Lower lobe of right lung (tissue), 2 donors: ENCODE measurements at regions not wholly inside any gene's neighbourhood (a gene's known extent, or its start where the extent isn't known, plus 50 kb on each side); places are given as distances from the start of the nearest gene placed in this dataset.

Experiments used
- ATAC-seq, 2 donors: fragments of 200-7000 bp; cut with Tn5 transposase; one replicate each; pipeline ENCODE4 v1.9.1; 2020 to 2022; ENCODE audit warnings: mild to moderate bottlenecking in 2 of 2, moderate library complexity in 2 of 2
- DNase-seq: peaks from one replicate; pipeline ENCODE4 v3.0.0-alpha.2; 2020
- H3K27ac ChIP-seq: fragments of 200-600 bp; one replicate; pipeline ENCODE4 v1.8.0; 2022
- H3K27me3 ChIP-seq: fragments of 200-600 bp; one replicate; pipeline ENCODE4 v1.8.0; 2022; ENCODE audit warnings: low read depth
- H3K36me3 ChIP-seq: fragments of 200-600 bp; one replicate; pipeline ENCODE4 v1.8.0; 2022; ENCODE audit warnings: mild to moderate bottlenecking
- H3K4me1 ChIP-seq: fragments of 200-600 bp; one replicate; pipeline ENCODE4 v1.8.0; 2022
- H3K4me3 ChIP-seq: fragments of 200-600 bp; one replicate; pipeline ENCODE4 v1.8.0; 2022; ENCODE audit warnings: mild to moderate bottlenecking
- H3K9me3 ChIP-seq: fragments of 200-600 bp; one replicate; pipeline ENCODE4 v1.8.0; 2022
- CTCF ChIP-seq: fragments of 200-600 bp; IDR thresholded peaks from one replicate; pipeline ENCODE4 v1.8.0; 2022; ENCODE audit warnings: antibody characterized with exemption, mild to moderate bottlenecking
- intact Hi-C: fragments of 100-400 bp; cut with DNase I; formaldehyde crosslinking; loops from one replicate; pipeline ENCODE4 v1.11.0; 2022
- donor health status: DM: no; HTN: yes; CAD: no; lungs with severe emphysema.

- intact Hi-C loops, result no loop called here
- TF ChIP-seq CTCF, result no peak
- Histone ChIP-seq H3K9me3 (no peaks in the 10 kb centered on the region), H3K27me3 (peaks cover 5% of the 10 kb centered on the region), H3K36me3 (no peaks in the 10 kb centered on the region), H3K27ac (no peak overlapping the region), H3K4me1 (no peaks in the 10 kb centered on the region), H3K4me3 (no peak overlapping the region)
- DNase-seq, result no peak
- no peak for ATAC-seq
Observed at GRCh38 chr17:5661491-5662125, 77.3 kb upstream of the NLRP1 start.

- Histone ChIP-seq H3K27ac (no peak overlapping the region), H3K4me3 (no peak overlapping the region), H3K9me3 (no peaks in the 10 kb centered on the region), H3K27me3 (peaks cover 5% of the 10 kb centered on the region), H3K4me1 (no peaks in the 10 kb centered on the region), H3K36me3 (no peaks in the 10 kb centered on the region)
- no peak for TF ChIP-seq CTCF
- intact Hi-C loops, result no loop called here
- DNase-seq (no peak), ATAC-seq (no peak)
Observed at GRCh38 chr17:5662409-5663085, 78.2 kb upstream of the NLRP1 start.

GRCh38 chr17:5665164-5665563 is 80.9 kb upstream of the NLRP1 start:
- DNase-seq (no peak), ATAC-seq (no peak)
- intact Hi-C loops, result no loop called here
- no peak overlapping the region for H3K4me3 ChIP-seq
- no peak for TF ChIP-seq CTCF
- no peaks in the 10 kb centered on the region for H3K4me1 ChIP-seq
- peaks cover 20% of the 10 kb centered on the region for H3K27me3 ChIP-seq
- no peak overlapping the region for H3K27ac ChIP-seq
- no peaks in the 10 kb centered on the region for H3K36me3 ChIP-seq
- no peaks in the 10 kb centered on the region for H3K9me3 ChIP-seq

GRCh38 chr17:5667871-5668270 is 83.6 kb upstream of the NLRP1 start:
- intact Hi-C loops, result no loop called here
- DNase-seq, result no peak
- no peak overlapping the region for H3K27ac ChIP-seq
- H3K4me1 ChIP-seq, result no peaks in the 10 kb centered on the region
- no peak overlapping the region for H3K4me3 ChIP-seq
- ATAC-seq, result no peak
- peak; percentile 6 for TF ChIP-seq CTCF
- no peaks in the 10 kb centered on the region for H3K9me3 ChIP-seq
- no peaks in the 10 kb centered on the region for H3K36me3 ChIP-seq
- H3K27me3 ChIP-seq, result peaks cover 20% of the 10 kb centered on the region

- H3K36me3 ChIP-seq, result no peaks in the 10 kb centered on the region
- no peak for TF ChIP-seq CTCF
- peaks cover 20% of the 10 kb centered on the region for H3K27me3 ChIP-seq
Observed at GRCh38 chr17:5668557-5669138, 84.3 kb upstream of the NLRP1 start.

More at GRCh38 chr17:5668557-5669138, 84.3 kb upstream of the NLRP1 start:
- Histone ChIP-seq H3K9me3 (no peaks in the 10 kb centered on the region), H3K27ac (no peak overlapping the region), H3K4me1 (no peaks in the 10 kb centered on the region), H3K4me3 (no peak overlapping the region)
- DNase-seq (no peak), ATAC-seq (no peak)
- intact Hi-C loops, result no loop called here
